Stimulated activated CD4-positive, alpha-beta T cell treated with anti-CD3 and anti-CD28 coated beads, TNF-alpha, amount 100 ng/mL, for 4 hours (primary cell): ENCODE measurements at regions not wholly inside any gene's neighbourhood (a gene's known extent, or its start where the extent isn't known, plus 50 kb on each side); places are given as distances from the start of the nearest gene placed in this dataset.
"Not testable (repeated sequence)": the region's sequence is repeated elsewhere in the genome, so short reads cannot be mapped to it uniquely, and the experiment has no call there.

Source experiments
- DNase-seq, 3 experiments: peaks; one replicate each; pipeline ENCODE4 v3.0.0-alpha.2; 2020; ENCODE audit warnings: low read depth in 3 of 3

- DNase-seq: no peak
Measured at GRCh38 chr2:180540761-180541160, 439.6 kb upstream of the UBE2E3 start.

DNA sequence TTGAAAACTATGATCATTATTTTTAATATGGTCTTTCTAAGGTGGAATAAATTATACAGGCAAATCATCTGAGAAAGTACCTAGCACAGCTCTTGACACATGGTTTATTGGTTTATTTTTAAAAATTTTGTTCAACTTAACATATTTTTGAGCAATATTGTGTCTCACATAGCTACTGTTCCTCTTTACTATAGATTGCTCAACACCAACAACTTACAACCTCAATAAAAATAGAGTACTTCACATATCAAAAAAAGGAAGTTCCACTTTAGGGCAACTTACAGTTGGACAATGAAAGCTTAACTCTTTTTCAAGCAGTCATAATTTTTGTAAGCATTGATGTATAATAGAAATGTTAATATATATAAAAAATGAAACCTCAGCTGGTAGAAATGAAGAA is 440.9 kb upstream of the UBE2E3 start:
- no peak for DNase-seq

DNA sequence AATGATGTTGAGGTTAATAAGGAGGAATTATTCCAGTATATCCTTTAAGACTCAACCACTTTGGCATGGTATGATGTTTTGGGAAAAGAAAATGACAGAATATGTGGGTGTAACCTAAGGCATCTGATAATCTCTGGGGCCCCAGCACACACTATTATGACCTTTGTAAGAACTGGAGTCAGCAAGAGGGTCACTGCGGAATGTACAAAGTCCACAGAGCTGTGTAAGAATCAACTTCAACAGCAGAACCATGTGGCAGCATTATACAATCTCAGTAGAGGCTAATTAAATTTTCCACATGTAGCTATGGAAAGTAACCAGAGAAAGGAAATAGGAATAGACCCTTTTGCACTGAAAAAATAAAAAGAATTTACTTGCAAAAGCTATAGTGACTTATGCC is 445.1 kb upstream of the UBE2E3 start:
- DNase-seq: no peak

DNA sequence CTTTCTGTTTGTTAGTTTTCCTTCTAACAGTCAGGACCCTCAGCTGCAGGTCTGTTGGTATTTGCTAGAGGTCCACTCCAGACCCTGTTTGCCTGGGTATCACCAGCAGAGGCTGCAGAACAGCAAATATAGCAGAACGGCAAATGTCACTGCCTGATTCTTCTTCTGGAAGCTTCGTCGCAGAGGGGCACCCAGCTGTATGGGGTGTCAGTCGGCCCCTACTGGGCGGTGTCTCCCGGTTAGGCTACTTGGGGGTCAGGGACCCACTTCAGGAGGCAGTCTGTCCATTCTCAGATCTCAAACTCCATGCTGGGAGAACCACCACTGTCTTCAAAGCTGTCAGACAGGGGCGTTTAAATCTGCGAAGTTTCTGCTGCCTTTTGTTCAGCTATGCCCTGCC is 448.6 kb upstream of the UBE2E3 start:
- not testable (repeated sequence) for DNase-seq

DNA sequence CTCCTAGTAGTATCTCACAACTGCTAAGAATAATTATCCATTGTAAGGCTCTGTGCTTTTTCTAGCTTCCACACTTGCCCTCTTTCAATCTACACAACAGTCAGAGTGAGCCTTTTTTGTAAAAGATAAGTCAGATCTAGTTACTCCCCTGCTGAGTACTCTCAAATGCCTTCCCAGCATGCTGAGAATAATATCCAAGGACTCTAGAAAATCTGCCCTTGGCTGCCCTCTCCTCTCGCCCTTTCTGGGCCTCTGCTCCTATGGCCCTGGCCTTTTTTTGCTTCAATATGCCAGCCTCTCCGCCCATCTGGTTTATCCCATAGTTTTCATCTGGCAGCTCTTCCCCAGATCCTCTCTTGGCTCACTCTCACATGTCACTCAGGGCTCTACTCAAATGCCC is 455.9 kb upstream of the UBE2E3 start:
- no peak for DNase-seq

- DNase-seq: no peak
Measured at GRCh38 chr2:180523621-180524340, 456.6 kb upstream of the UBE2E3 start.

GRCh38 chr2:180520921-180521581 is 459.4 kb upstream of the UBE2E3 start:
- no peak for DNase-seq

DNA sequence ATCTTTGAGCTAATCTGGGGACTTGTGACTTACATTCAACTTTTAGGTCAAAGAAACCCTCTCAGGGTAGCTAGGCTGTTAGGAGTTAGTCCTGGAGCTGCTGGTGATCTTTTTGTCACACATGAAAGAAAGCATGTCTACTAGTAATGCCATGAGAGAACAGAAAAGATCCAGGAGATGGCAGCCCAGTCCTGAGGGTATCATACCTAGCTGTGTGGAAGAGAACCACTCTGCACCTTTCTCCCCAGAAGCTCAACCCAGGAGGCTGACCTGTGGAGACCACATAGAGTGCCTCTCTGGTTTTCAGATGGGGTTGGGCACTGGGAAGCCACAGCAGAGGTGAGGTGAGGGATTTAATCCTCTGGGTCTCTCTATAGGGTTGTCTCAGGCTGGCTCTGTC is 460.2 kb upstream of the UBE2E3 start:
- DNase-seq: no peak

DNA sequence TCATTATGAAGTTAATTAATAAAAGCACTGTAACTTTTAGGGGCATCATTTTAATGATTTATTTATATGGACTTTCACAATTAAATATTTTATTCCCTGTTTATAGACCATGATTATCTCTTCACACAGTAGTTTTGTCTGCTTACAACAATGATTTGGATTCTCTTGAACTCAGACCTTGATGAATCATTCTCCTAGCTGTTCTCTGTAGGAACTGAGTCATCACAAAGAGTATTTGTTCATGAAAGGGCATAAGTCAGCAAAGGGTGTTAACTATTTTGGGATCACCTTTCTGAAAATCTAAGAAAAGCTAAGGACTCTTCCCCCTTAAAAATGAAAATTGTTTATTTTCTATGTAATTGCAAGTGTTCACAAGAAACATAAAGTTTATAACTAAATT is 461.1 kb upstream of the UBE2E3 start:
- no peak for DNase-seq

- DNase-seq: no peak
Measured at GRCh38 chr2:180516232-180516631, 464.2 kb upstream of the UBE2E3 start.

DNA sequence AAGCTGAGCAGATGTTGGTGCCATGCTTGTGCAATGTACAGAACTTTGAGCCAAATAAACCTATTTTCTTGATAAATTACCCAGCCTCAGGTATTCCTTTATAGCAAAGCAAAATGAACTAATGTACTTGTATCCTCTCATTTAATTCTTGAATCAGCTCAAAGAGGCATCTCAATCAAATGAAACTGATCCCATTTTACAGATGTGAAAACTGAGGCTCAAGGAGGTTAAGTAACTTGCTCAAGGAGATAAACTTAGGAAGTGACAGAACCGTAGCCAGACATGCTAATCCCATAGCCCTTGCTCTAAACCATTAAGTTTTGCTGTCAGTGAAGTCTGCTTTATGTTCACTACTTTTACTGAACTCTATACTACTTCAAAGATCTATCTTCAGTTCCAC is 467.0 kb upstream of the UBE2E3 start:
- DNase-seq: no peak

DNA sequence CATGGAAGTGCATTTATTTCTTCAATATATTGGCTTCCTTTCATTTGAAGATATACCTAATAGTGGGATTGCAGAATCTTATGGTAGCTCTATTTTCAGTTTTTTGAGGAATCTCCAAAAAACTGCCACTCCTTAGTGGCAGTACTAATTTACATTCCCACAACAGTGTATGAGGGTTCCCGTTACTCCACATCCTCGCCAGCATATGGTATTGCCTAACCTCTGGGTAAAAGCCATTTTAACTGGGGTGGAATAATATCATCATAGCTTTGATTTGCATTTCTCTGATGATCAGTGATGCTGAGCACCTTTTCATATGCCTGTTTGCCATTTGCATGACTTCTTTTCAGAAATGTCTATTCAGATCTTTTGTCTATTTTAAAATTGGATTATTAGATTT is 471.9 kb upstream of the UBE2E3 start:
- DNase-seq: no peak

GRCh38 chr2:180507028-180507427 is 473.4 kb upstream of the UBE2E3 start:
- no peak for DNase-seq

GRCh38 chr2:180505203-180505602 is 475.2 kb upstream of the UBE2E3 start:
- no peak for DNase-seq

GRCh38 chr2:180497621-180498152 is 482.7 kb upstream of the UBE2E3 start:
- DNase-seq: no peak

GRCh38 chr2:180495606-180496005 is 484.8 kb upstream of the UBE2E3 start:
- DNase-seq: no peak

GRCh38 chr2:180494286-180494685 is 486.1 kb upstream of the UBE2E3 start:
- DNase-seq: no peak

DNA sequence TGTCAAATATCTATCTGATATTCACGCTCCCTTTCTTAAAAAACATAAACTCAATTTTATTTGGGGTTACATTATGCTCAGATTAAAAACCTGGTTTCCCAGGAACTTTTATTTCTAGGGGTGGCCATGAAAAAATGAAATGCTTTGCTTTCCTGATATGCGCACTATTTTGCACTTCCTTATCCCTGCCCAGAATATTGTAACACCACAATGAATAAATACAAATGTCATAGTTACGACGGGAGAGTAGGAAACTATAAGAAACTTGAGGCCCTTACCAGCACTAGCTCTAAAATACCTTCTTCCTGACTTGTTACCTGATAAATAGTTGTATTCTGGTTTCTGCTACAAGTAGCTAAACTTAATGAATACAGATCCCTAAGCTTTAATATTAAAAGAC is 475.6 kb upstream of the CWC22 start:
- DNase-seq: no peak

GRCh38 chr2:180481998-180482397 is 474.9 kb upstream of the CWC22 start:
- no peak for DNase-seq

- no peak for DNase-seq
Measured at GRCh38 chr2:180478883-180479282, 471.8 kb upstream of the CWC22 start.

GRCh38 chr2:180474716-180475115 is 467.6 kb upstream of the CWC22 start:
- DNase-seq: no peak

DNA sequence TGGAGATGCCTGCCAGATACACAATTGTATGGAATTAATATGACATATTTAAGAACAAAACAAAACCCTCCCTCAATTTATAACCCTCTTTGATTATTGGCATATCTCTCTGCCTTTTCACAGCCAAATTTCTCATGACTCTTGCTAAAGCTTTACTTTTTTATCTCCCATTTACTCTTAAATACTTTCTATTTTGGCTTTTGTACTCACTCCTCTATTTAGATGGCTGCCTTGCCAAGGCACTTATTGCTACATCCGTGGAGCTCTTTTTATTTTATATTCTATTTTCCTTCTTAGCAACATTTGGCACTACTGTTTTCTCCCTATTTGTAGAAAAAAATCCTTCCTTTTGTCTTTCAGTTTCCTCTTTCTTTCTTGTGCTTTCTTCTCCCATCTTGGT is 466.4 kb upstream of the CWC22 start:
- DNase-seq: no peak

DNA sequence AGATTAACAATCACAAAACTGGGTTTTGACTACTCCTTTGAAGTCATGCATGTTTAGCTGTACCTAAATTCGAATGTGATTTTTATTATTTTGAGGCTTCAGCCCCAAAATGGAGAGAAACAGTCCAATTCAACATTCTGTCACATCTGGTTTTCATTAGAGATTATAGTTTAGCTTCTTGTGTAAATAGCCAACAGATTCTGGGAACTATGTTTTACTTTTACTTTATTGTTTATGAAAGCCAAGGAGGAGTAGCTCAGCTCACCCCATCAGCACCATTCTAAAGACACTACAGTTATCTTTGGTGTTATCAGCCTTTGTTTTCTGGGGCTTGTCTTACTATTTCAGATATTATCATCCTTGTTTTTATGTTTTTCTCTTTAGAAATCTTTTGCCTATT is 465.0 kb upstream of the CWC22 start:
- no peak for DNase-seq
